HG03520 (cell line): ENCODE measurements at regions not wholly inside any gene's neighbourhood (a gene's known extent, or its start where the extent isn't known, plus 50 kb on each side); places are given as distances from the start of the nearest gene placed in this dataset.
"Not testable (repeated sequence)": the region's sequence is repeated elsewhere in the genome, so short reads cannot be mapped to it uniquely, and the experiment has no call there.

Experiments
- ATAC-seq: cut with Tn5 transposase; IDR thresholded peaks from one replicate; pipeline ENCODE4 v1.9.1; 2021; ENCODE audit warnings: mild to moderate bottlenecking, moderate library complexity; ENCODE audit not compliant: unreplicated experiment

DNA sequence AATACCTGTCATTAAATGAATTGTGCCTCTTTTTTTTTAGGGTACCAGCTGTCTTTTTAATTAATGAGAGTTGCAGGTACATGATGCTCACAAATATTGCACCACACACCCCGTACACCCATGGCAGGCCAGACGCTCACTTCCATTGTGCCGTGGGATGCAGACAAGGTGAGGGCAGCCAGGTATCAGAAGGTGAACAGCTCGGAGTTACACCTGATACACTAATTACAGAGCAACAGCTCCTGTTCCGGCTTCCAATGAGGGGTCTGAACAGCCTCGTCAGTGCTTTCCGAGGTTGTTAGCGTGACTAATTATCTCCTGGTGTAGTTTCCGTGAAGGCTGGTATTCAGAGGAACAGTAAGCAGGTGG lies 442.8 kb downstream of the ZNF516 start:
- no peak for ATAC-seq

DNA sequence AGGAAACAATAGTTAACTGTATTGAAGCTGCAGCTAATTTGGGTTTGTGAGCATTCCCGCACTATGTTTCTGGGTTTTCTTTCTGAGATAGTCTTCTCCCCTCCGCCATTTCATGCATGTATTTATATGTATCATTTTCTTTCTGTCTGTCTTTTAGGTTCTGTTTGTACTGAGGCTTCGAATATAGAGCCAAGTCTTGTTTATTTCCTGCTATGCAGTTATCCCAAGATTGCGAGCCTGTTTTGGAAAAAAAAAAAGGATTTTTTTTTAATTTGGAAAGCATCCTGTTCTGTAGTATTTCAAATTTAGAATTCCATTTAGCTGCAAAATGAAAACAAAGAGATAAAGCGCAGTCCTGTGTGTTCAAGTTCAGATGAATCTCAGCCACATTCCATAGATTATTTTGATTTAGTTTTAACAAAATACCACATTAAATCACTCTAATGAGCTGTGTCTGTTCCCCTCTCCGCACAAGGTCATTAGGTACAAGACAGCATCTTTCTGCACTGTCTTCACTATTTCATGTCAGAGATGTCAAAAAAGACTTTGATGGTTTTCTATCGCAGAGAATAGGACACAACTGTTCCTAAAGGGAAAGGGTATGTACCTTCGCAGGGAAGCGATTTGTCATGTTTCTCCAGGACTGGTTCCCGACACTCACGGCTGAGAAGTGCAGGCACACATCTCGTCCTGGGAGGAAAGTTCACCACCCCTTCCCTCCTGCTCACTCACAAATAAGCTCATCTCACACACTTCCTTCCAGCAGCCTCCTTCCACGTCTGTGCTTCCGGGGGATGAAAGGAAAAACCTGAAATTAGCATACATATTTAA lies 443.4 kb downstream of the ZNF516 start:
- ATAC-seq = no peak

- no peak for ATAC-seq
These were observed 448.8 kb downstream of the ZNF516 start for GRCh38 chr18:76046221-76046620.

DNA sequence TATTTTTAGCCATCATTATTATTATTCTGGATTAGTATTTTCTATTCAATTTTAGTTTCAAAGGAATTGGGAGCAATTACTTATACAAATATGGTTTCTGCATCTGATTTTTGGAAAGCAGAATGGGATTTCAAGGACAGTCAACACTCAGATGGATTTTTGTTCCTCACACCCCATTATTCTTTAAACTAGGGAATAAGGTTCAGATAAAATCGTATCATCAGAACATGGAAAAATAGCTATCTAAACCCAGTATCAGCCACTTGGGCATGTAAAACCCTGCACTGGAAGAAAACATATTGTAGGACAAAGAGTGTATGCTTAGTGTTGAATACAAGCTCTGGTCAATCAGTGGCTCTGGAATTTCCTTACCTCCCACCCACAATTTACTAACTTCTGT lies 452.5 kb downstream of the ZNF516 start:
- no peak for ATAC-seq

GRCh38 chr18:76018210-76018609 lies 476.8 kb downstream of the ZNF516 start:
- no peak for ATAC-seq

- ATAC-seq = no peak
These were observed 482.0 kb downstream of the ZNF516 start for GRCh38 chr18:76013057-76013456.

GRCh38 chr18:76005632-76006208 lies 489.3 kb downstream of the ZNF516 start:
- ATAC-seq = no peak

DNA sequence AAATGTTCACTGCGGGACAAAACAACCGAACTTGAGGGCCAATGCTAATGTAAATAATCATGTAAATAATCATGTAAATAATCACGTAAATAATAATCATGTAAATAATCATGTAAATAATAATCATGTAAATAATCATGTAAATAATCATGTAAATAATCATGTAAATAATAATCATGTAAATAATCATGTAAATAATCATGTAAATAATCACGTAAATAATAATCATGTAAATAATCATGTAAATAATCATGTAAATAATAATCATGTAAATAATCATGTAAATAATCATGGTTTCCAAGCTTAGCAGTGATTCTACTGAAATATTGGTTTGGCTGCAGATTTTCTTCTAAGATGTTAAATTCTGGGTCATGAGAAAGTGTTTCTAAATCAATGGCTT lies 507.1 kb downstream of the ZNF516 start:
- ATAC-seq = not testable (repeated sequence)

DNA sequence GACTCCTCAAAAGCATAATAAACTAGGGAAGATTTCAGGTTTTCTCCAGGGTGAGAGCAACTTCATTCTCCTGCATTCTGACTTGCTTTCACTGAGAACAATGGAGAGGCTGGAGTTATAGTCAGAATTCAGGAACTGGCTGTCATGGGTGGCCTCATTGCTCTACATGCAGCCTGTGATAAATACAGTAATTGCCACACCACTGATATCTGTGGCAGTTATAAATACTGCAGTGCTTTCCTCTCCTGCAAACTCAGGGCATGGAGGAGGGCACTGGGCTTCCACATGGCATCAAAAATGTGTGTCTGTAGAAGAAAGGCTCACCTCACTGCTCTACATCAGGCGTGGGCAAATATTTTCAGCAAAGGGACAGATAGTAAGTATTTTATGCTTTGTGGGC lies 510.2 kb downstream of the ZNF516 start:
- no peak for ATAC-seq

GRCh38 chr18:75981102-75981501 lies 513.9 kb downstream of the ZNF516 start:
- ATAC-seq = no peak

GRCh38 chr18:75977081-75977480 lies 518.0 kb downstream of the ZNF516 start:
- no peak for ATAC-seq

DNA sequence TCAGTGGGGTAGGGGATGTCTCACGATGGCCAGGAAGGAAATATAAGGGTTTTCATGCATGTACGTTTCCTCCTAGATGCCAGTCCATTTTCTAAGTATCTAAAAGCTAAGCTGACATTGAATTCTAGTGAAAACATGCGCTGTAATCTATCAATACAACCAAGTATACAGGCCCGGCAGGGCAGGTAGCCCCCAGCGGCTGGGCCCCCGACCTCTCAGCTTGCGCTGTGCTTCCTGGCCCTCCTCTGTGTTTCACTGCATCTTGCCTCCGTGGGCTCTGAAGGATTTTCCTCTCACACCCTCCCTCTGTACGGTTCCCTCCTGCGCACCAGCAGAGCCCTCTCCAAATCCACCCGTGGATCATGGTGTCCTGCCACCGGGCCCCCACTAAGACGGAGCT lies 524.8 kb downstream of the ZNF516 start:
- ATAC-seq = no peak

DNA sequence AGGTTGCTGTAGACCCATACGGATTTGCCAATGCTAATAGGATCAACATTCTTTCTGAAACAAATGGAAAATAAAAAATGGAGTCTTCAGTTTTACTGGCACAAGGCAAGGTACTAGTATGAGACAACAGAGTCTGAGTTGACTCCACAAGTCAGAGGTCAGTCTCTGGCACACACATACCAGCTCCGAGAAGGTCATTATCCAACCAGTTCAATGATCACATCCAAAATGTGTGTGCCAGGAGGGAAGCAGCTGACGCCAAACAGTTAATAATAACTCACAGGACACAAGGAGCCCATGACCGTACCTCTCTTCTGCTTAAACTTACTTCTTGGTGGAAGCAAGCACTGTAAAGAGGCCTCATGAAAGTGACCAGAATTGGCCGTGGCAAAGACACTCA lies 528.6 kb downstream of the ZNF516 start:
- ATAC-seq = no peak

DNA sequence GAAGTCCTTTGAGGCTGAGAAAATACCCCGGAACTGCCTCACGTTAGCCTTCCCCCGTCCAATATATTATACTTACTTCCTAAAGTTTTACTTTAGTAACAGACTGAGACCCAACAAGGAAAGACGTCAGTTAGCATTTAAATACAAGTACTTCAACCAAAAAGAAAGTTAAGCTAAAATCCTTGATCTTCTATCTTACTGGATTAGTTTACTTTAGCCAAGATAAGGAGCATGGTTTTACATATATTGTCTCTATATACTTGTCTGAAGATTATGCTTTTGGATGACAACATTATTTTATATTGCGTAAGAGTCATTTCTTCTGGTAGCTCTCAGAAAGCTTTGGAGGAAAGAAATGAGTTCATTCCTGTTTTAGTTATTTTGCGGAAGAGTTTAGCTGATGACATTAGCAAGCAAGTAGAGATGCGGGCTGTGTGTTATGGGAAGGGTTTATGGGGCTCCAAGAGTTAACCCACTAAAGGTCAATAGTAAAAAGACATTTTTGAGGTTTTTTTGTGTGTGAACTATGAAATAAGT lies 532.9 kb downstream of the ZNF516 start:
- no peak for ATAC-seq

- ATAC-seq = not testable (repeated sequence)
These were observed 532.9 kb upstream of the SMIM21 start for GRCh38 chr18:75960356-75960755.

DNA sequence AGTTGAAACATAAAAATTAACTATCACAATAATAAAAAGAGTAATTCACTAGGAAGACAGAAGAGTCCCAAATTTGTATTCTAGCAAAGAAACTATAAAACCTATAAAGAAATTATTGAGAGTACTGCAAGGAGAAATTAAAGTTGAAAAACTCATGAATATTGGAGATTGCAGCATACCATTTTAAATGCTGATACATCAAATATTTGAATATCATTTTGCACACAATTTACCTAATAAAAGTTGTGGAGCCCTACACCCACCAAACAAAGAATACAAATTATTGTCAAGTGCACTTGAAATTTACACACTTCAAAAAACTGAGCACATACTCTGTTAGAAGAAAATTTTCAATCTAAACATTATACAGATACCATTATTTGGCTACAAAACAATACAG lies 531.6 kb upstream of the SMIM21 start:
- ATAC-seq = no peak

DNA sequence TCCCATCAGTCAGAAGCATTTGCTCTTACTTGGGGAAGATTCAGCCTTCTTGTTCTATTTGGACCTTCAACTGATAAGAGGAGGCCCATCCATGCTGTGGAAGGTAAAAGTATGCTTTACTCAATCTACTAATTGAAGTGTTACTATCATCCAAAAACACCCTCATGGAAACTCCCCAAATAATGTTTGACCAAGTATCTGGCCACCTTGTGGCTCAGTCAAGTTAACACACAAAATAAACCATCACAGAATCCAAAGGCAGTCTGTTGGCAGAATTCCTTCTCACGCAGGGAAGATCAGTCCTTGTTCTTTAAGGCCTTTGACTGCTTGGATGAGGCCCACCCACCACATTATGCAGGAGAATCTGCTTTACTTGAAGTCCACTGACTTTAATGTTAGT lies 531.2 kb upstream of the SMIM21 start:
- ATAC-seq = no peak

GRCh38 chr18:75945265-75945933 lies 517.9 kb upstream of the SMIM21 start:
- ATAC-seq = no peak

DNA sequence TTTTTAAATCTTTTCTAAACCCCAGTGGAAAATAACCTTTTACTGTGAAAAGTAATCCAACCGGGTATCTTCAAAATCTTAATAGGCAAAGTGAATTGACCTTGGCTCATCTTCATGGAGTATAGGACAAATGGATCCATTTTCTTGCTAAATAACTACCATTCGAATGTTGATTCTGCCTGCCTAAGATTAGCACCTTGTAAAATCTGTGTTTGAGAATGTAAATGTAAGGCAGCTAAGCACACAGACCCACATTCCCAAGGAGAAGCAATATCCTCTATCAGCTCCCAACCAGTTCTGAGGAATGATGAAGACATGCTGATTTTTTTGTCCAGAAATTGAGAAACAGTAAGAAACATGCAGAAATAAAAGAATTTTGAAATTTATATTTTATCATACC lies 509.8 kb upstream of the SMIM21 start:
- no peak for ATAC-seq

- ATAC-seq = no peak
These were observed 509.4 kb upstream of the SMIM21 start for GRCh38 chr18:75936862-75937261.

GRCh38 chr18:75931079-75931478 lies 503.6 kb upstream of the SMIM21 start:
- no peak for ATAC-seq

- no peak for ATAC-seq
These were observed 501.2 kb upstream of the SMIM21 start for GRCh38 chr18:75928706-75929105.
